Amniotic stem cell (primary cell): ENCODE measurements at regions not wholly inside any gene's neighbourhood (a gene's known extent, or its start where the extent isn't known, plus 50 kb on each side); places are given as distances from the start of the nearest gene placed in this dataset.
"Not testable (repeated sequence)": the region's sequence is repeated elsewhere in the genome, so short reads cannot be mapped to it uniquely, and the experiment has no call there.

Experiments
- DNase-seq: peaks from one replicate; lab custom pipeline; 2025; lab: John Stamatoyannopoulos, UW

DNA sequence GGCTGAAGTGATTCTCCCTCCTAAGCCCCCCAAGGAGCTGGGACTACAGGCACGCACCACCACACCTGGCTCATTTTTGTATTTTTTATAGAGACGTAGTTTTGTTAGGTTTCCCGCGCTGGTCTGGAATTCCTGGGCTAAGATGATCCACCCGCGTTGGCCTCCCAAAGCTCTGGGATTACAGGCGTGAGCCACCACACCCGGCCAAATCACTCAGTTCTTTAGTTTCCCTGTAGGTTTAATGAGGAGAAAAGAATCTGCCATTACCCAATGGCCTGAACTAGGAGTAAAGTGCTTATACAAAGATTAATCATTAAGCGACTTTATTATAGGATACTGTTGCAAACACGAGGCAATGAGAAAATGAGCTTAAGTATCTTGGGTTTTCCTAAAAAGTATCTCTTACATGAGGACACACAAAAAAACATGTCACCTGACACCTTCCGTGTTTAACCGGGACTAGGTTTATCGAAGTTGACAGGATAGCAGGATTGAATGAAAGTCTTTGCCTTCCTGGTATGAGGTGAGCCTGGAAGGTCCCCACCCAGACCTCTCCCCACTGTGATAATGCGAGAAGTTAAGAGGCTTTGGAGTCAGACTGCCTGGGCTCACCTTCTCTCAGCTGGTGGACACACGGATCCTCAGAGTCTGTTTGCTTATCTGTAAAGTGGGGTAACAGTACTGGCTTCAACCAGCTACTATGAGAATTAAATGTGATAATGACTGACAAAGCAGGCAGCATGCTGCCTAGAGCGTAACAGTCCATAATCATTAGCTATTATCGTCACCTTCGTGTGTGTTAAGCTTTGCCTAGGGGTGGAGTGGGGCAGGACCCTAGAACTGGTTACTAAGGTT lies 133.5 kb upstream of the KRAS start:
- DNase-seq: no peak

DNA sequence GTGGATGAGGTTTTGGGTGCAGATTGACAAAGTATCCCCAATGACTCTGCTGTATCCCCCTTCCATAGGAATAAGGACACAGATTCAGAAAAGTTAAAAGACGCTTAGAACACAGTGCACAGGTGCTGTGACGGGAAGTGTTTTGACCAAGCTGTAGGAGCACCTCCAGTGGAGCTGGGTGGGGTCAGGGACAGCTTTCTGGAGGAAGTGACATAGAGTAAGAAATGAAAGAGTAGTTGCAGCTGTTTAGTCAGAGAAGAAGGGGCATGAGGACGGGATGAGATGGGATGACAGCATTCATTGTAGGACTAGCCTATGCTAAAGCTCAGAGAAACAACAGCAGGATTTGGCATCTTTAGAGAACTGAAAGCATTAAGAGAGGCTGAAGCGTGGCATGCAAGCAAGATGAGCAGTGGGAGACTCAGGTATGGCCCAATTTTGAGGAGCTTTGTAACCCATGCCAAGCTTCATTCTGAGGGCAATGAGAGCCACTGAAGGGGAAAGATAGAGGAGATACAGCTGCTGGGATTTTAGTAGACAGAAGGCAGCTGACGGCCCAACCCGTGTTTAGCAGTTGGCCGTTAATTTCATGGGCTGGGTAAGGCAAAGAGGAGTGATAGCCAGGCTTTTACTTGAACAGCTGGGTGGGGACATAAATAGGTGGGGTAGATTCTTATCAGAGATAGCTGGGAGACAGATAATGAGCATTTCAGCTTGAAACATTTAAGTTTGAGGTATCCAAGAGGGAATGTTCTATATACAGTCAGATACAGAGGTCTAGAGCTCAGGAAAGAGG lies 131.8 kb upstream of the KRAS start:
- no peak for DNase-seq

DNA sequence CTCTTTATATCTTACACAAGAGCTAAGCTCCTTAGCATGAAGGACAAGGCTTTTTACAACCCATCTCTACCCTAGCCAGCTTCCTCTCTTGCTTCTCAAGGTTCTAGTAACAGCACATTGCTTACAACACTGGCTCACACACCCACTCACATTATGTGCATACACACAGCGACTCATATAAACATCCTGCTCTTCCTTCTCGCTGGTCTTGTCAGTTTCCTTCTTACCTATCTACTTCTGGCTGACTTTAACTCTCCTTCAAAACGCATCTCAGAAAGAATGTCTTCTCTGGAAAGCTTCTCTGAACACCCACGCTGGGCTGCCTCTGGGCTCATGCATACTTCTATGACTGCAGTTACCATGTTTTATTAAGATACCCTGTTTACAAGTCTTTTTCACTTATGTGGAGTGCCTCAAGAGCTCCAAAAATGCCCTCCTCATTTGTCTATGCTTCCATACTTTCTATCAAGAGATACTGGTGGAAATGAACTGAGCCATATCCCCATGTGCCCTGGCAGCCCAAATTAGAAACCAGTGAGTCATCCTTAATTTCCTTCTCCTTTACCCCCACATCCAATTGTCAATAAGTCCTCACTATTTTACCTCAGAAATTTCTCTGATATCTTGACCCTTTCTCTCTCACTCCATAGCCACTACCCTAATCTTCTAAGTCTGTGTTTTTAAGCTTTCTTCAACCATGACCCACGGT lies 126.9 kb upstream of the KRAS start:
- no peak for DNase-seq

DNA sequence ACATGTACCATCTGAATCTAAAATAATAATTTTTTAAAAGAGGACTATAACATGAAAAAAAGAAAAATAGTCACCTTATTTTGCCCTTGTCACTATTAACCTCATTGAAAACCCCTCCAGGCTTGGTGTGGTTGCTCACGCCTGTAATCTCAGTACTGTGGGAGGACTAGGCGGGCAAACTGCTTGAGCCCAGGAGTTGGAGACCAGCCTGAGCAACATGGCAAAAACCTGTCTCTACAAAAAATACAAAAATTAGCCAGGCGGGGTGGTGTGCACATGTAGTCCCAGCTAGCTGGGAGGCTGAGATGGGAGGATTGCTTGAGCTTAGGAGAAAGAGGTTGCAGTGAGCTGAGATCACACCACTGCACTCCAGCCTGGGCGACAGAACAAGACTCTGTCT lies 126.3 kb upstream of the KRAS start:
- DNase-seq: no peak

DNA sequence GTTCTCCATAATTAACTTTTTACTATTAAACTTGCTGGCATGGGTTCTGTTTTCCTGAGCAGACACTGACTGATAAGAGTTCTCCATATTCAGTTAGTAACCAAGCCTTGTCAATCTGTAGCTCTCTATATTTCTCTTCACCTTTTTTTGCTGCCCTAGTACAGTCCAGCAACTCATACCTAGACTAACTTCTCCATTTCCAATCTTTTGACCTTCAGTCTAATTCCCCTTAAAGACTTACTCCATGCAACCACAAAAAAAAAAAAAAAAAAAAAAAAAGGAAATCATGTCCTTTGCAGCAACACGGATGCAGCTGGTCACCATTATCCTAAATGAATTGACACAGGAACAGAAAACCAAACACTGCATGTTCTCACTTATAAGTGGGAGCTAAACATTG lies 125.7 kb upstream of the KRAS start:
- DNase-seq: no peak

DNA sequence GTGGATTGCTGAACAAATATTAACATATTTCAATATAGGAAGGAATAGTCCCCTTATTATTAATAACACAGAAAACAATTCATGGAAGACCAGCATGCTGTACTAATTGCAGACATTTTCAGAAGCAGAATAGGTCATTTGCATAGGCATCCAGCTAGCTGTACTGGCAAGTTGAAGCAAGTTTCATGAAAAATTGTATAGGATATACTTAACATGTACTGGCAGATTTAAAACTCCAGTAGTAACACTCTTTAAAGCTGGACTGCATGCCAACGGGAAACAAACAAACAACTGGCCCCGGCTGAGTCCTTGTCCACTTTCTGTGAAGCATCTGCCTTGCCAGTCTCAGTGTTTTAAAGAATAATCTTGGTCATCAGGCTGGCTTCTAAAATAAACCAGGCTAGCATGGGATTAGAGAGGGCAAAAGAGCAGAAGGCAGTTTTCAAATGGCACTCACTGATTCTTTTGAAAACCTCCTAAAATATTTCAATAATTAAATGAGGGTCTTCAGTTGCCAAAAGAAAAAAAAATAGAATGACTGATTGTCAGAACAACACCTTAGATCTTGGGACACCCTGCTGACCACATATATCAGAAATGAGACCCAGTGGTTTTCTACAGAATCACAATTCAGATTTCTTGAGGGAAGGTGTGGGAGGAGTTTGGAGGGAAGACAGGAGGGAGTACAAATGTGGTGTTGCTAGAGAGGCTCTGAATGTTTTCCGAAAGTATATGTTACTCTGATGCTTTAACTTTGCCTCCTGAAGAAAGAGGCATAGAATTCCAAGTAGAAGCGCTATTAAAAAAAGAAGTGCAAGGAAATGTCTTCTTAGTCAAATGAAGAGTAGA lies 122.5 kb upstream of the KRAS start:
- no peak for DNase-seq

DNA sequence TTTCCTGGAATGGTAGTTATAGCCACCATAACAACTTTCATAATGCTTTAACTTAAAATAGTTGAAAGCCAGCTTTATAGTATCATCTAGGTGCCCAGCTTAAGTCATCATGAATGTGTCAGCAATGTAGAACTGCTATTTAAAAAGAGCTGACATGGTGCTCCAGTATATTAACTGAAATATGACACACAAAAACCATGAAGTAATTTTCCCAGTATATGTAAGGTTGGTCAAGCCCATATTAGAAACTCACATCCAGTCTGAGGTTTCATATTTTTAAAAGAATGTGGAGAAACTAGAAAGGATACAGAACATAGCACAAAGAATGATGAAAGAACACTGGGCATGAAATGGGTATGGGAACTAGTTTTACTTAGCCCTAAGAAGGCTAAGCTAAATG lies 121.3 kb upstream of the KRAS start:
- DNase-seq: no peak

DNA sequence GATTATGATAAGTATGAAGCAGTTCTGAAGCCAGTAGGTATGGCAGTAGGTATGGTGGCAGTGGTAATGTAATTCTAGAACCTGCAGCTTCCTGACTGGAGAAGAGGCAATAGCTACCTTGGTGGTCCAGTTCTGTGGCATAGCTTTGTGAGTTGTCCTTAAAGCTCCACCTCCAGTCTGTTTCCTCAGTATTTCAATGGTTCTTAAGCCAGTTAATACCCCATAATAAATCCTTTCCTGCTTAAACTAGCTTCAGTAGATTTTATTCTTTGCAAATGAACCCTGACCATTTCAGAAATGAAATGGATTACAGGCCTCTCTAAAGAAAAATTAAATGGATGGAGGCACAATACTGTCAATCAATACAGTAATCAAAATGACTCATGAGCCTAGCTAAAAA lies 117.8 kb upstream of the KRAS start:
- no peak for DNase-seq

DNA sequence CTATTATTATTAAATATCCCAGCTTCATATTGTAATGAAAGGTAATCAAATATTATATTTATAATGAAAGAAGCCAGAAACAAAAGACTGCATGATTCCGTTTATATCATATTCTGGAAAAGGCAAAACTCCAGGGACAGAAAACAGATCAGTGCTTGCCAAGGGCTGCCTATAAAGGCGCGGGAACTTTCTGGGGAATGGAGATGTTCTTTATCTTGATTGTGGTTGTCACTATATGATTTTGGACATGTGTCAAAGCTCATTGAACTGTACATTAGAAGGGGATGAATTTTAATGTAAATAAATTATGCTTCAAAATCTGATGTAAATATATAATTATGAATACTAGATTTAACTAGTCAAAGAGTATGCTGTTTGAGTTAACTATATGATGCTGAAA lies 115.4 kb upstream of the KRAS start:
- DNase-seq: no peak

DNA sequence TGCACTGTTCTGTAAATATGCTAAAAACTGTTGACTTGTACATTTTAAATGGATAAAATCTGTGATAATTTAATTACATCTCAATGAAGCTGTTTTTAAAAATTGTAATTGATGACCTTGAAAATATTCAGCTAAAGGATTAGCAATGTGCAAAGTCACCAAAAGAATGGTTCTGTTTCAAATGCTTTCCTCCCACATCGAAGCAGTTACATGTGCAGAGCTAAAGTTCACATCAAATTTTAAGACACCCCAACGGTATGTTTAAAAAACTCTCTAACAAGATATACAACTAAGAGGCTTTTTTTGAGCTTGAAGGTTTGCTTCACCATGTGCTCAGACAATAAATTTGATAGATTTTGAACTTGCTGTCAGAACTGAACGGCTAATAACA lies 114.6 kb upstream of the KRAS start:
- no peak for DNase-seq

DNA sequence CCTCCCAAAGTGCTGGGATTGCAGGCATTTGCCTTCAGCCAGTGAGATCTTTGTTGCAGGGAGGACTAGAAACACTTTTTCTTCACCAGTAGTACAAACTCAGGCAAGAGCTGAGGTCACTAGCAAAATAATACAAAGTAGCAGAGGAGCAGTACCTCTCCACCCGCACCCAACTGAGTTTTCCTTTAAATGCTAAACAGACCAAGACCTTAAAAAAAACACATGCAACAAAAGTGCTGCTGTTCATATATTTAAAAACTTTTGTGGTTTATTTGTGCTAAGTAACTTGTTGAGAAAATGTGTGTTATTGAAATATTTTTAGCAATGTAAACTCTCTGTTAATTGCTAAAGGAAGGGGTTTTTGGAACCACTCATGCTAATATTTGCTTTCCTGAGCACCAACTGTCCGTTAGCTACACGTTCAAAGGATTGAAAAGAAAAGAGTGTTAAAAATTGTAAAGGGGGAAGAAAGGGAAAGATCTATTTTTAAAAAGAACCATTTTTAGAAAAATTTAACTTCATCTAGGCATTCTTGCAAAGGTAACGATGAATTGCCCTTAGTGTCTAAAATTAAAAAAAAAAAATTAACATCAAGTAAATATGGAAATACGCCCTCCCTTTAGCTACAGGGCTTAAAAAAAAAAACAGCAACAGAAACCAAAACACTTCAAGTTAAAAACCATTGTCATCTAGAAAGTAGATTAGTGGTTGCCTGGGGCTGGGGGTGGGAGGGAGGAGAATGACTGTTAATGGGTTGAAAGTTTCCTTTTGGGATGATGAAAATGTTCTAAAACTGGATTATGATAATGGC lies 114.0 kb upstream of the KRAS start:
- no peak for DNase-seq

DNA sequence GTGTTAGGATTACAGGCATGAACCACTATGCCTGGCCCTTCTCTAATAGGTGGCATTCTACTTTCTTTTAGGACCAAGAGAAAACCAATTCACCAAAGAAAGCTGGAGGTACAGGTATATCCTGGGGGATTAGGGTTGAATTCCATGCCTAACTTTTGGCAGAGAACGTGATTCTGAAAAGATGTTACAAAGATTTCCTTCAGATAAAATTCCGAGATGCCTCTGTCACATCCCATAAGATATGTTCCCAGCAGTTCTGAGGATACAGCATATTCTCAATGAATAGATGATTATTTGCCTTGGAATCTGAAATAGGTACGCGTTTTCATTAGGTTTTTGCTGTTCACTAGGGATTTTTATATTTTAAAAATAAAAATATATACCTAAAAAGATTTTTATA lies 111.9 kb upstream of the KRAS start:
- DNase-seq: no peak

DNA sequence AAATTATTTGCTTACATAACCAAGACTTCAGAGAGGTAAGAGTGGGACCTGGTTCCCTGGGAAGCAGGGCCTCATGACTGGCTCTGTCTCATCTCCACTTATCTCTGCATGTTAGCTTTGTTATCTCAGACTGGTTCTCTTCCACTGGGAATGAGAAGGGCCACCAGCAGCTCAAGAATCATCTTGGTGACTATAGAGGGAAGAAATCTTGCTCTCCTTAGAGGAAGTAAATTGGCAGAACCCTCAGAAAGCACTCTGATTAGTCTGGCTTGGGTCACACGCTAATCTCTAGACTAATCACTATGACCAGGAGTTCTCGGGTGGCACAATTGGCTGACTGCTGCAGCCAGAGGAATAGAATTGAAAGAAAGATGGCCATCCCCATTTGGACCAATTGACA lies 110.8 kb upstream of the KRAS start:
- DNase-seq: no peak

DNA sequence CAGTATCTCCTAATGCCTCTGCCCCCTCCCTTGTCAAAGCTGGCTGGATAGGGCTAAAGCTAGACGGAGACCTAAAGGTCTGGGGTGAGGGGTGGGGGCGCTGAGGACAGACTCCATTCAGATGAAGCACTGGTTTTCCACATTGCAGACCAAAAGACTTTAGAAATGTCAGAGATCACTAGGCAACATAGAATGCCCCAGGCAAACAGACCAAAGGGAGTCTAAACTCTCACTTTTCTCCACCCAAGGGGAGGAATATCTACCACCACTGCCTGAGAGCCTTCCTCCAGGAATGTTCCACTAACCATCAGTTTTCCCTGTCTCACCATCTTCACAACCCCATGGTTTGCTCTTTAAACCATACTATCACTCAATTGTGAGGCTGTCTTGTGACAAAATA lies 106.9 kb upstream of the KRAS start:
- no peak for DNase-seq

DNA sequence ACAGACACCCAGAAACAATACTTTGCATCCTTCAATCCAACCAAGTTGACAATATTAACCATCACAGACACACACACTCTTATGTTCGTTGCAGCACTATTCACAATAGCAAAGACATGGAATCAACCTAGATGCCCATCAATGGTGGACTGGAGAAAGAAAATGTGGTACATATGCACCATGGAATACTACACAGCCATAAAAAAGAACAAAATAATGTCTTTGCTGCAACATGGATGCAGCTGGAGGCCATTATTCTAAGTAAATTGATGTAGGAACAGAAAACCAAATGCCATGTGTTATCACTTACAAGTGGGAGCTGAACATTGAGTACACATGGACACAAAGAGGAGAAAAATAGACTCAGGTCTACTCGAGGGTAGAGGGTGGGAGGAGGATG lies 102.2 kb upstream of the KRAS start:
- DNase-seq: not testable (repeated sequence)

DNA sequence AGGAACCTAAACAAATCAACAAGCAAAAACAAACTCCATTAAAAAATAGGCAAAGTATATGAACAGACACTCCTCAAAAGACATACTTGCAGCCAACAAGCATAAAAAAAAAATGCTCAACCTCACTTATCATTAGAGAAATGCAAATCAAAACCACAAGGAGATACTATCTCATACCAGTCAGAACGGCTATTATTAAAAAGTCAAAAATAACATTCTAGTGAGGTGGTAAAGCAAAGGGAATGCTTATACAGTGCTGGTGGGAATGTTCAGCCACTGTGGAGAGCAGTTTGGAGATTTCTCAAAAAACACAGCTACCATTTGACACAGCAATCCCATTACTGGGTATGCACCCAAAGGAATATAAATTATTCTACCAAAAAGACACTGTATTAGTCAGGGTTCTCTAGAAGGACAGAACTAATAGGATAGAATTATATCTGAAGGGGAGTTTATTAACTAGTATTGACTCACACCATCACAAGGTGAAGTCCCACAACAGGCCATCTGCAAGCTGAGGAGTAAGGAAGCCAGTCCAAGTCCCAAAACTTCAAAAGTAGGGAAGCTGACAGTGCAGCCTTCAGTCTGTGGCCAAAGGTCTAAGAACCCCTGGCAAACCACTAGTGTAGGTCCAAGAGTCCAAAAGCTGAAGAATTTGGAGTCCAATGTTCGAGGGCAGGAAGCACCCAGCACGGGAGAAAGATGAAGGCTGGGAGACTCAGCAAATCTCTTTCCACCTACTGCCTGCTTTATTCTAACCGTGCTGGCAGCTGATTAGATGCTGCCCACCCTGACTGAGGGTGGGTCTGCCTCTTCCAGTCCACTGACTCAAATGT lies 101.6 kb upstream of the KRAS start:
- no peak for DNase-seq

DNA sequence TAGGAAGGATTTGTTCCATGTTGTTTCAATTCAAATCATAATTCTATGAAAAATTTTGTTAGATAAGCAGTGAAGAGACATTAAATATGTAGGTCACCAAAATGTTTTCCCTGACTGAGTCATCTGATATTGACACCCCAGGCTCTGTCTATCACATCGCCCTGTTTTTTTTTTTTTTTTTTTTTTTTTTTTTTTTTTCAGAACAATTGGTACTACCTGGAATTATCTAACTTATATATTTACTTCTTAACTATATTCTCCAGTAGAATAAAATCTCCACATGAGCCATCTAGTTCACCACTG lies 97.8 kb upstream of the KRAS start:
- DNase-seq: no peak

DNA sequence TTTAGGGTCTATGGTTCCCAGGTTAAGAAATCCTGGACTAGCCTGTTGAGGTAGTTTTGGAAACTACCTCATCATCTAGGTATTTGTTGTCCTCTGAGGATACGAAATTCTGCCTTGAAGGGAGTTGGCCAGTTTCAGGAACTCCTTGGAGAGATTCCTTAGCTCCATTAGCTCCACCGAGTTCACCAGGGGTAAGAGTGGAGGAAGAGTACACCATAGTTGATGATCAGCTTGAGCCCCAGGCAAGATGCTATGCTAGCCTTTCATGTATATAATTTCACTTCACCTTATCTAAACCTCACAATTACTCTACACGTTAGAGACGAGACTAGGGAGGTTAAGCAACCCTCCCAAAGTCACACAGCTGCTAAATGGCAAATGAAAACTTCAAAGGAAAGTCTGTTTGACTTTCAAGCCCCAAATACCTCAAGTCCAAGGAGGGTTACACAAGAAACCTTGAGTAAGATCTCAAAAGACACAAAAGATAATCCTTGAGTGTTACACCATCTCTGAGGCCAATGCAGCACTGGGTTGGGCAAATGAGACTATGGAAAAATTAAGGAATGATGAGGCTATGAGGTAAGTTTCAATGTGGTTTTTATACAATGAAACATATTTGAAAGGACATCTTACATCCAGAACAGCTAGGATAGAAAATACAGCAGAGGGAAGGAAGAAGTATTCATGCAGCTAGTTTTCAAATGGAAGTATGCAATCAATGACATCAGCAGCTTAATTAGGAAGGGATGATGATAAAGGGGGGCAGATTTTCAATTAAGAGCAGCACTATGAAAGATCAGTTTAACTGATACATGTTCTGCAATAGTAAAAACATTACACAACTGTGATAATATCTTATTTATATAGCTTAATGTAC lies 97.2 kb upstream of the KRAS start:
- no peak for DNase-seq

DNA sequence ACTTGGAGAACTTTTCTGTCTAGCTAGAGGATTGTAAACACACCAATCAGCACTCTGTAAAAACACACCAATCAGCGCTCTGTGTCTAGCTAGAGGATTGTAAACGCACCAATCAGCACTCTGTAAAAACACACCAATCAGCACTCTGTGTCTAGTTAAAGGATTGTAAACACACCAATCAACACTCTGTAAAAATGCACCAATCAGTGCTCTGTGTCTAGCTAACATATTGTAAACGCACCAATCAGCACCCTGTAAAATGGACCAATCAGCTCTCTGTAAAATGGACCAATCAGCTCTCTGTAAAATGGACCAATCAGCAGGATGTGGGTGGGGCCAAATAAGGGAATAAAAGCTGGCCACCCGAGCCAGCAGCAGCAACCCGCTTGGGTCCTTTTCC lies 91.1 kb upstream of the KRAS start:
- not testable (repeated sequence) for DNase-seq
